Esophagus squamous epithelium (tissue), 5 donors: ENCODE measurements at regions not wholly inside any gene's neighbourhood (a gene's known extent, or its start where the extent isn't known, plus 50 kb on each side); places are given as distances from the start of the nearest gene placed in this dataset.

Experiments
- DNase-seq: peaks from one replicate; lab custom pipeline; 2025; lab: John Stamatoyannopoulos, UW
- H3K27ac ChIP-seq, 4 donors: fragments of 200-600 bp; sonication (generic); one replicate each; pipeline ENCODE4 v1.5.1; 2016 to 2019; ENCODE audit warnings: mild to moderate bottlenecking in 1 of 4
- H3K27me3 ChIP-seq, 4 donors: fragments of 200-600 bp; sonication (generic); 1 replicate in 3 of 4; 2 replicates in 1 of 4; pipeline versions ENCODE4 v1.5.1 to v1.6.0; 2017 to 2021; ENCODE audit warnings: antibody characterized with exemption in 1 of 4
- H3K36me3 ChIP-seq, 3 donors: fragments of 200-600 bp; sonication (generic); one replicate each; pipeline ENCODE4 v1.5.1; 2016 to 2019
- H3K4me1 ChIP-seq, 3 donors: fragments of 200-600 bp; sonication (generic); one replicate each; pipeline ENCODE4 v1.5.1; 2017 to 2019
- H3K4me3 ChIP-seq, 4 donors: fragments of 200-600 bp; sonication (generic); 1 replicate in 3 of 4; 2 replicates in 1 of 4; pipeline ENCODE4 v1.5.1; 2016 to 2019; ENCODE audit warnings: mild to moderate bottlenecking in 2 of 4, moderate library complexity in 1 of 4
- H3K9me3 ChIP-seq, 3 donors: fragments of 200-600 bp; sonication (generic); one replicate each; pipeline ENCODE4 v1.5.1; 2016 to 2019
- POLR2A ChIP-seq, 4 donors: fragments of 450-650 bp; IDR thresholded peaks; one replicate each; pipeline ENCODE4 v1.6.1; 2017; ENCODE audit warnings: antibody characterized with exemption in 4 of 4, mild to moderate bottlenecking in 4 of 4, moderate library complexity in 3 of 4
- WGBS, 2 donors: methylation state at CpG; one replicate each; pipeline ENCODE4 v1.1.5; 2018; 5-methylcytosine and 5-hydroxymethylcytosine counted together
- intact Hi-C: fragments of 100-400 bp; cut with DNase I; formaldehyde crosslinking; loops from one replicate; pipeline ENCODE4 v1.15.0; 2022
- TF ChIP-seq, protein P1 (sequence below), 6 experiments: fragments of 450-650 bp in 4 of 6; fragments of 200-600 bp in 2 of 6; sonication (generic) in 2 of 6; IDR thresholded peaks; one replicate each; pipeline ENCODE4 v1.5.1; 2016 to 2019; ENCODE audit warnings: antibody characterized with exemption in 6 of 6, mild to moderate bottlenecking in 4 of 6, moderate library complexity in 4 of 6
- donor health status: DM: yes; HTN: yes; CAD: no.

DNA sequence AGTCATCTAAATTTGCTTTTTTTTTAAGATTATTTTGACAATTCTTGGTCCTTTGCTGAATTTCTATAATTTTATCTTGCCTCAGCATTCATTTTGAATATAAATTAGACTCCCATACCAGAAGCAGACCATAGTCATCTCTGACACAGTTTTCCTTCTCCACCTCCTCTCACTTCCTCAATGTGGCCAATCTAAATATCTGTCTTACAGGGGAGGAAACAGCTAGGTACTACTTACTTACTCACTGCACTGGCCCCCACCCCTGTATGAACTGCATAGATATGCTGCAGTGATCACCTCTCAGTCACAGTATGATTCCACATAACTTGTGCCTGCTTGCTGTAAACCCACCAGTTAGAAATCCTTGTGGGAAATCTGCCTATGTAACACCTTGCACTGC, 665.6 kb downstream of the FGF9 start:
- Histone ChIP-seq H3K4me3 (no peak overlapping the region), H3K9me3 (no peaks in the 10 kb centered on the region), H3K4me1 (no peaks in the 10 kb centered on the region), H3K27ac (no peak overlapping the region), H3K27me3 (no peaks in the 10 kb centered on the region), H3K36me3 (no peaks in the 10 kb centered on the region)
- no peak for TF ChIP-seq POLR2A (IDR thresholded peaks at IDR 0.05)
- TF ChIP-seq, protein P1, sequence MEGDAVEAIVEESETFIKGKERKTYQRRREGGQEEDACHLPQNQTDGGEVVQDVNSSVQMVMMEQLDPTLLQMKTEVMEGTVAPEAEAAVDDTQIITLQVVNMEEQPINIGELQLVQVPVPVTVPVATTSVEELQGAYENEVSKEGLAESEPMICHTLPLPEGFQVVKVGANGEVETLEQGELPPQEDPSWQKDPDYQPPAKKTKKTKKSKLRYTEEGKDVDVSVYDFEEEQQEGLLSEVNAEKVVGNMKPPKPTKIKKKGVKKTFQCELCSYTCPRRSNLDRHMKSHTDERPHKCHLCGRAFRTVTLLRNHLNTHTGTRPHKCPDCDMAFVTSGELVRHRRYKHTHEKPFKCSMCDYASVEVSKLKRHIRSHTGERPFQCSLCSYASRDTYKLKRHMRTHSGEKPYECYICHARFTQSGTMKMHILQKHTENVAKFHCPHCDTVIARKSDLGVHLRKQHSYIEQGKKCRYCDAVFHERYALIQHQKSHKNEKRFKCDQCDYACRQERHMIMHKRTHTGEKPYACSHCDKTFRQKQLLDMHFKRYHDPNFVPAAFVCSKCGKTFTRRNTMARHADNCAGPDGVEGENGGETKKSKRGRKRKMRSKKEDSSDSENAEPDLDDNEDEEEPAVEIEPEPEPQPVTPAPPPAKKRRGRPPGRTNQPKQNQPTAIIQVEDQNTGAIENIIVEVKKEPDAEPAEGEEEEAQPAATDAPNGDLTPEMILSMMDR (IDR thresholded peaks at IDR 0.05): no peak
- intact Hi-C loops: no loop called here
- DNase-seq: no peak

DNA sequence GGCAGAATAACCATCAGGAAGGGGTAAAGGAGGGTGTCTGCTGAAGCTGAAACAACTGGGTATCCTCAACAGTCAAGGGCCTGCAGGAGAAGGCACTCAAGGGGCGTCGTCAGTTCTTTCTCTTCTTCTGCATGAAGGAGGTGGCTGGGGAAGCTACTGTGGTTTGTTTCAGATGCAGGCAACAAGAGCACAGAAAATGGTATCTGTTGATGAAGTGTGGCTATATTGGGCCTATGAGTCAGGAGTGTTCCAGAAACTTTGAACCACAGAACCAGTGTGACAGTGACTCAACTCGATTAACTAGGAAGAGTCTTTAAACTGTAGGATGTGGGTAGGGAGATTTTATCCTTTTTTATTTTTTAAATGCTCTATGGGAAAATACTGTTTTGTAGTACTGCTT, 686.3 kb downstream of the FGF9 start:
- no peak for DNase-seq
- 78 to 88% methylated on average over 3 of the region's 3 CpGs for WGBS, 2 donors
- H3K4me3 ChIP-seq: no peak overlapping the region
- no peaks in the 10 kb centered on the region for H3K36me3 ChIP-seq
- H3K27ac ChIP-seq: no peak overlapping the region
- TF ChIP-seq POLR2A (IDR thresholded peaks at IDR 0.05): no peak
- TF ChIP-seq, protein P1 (IDR thresholded peaks at IDR 0.05): no peak
- no peaks in the 10 kb centered on the region for H3K4me1 ChIP-seq
- no peaks in the 10 kb centered on the region for H3K27me3 ChIP-seq
- intact Hi-C loops: no loop called here
- H3K9me3 ChIP-seq: no peaks in the 10 kb centered on the region

DNA sequence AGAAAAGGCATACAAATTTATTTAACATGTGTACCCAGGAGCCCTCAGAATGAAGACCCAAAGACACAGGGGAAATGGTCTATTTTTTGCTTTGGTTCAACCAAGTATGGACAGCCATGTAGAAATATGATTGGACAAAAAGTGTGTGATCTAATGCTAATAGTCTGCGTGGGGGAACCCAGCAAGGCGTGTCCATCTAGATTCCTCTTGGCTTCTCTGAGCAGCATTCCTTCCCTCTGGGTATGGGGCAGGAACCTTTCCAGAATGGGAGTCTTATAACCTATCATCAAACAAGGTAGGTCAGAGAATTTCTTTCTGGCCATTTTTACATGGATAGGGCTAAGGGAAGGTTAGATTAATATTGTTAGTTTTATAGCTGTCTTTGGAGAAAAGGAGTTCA, 698.2 kb downstream of the FGF9 start:
- Histone ChIP-seq H3K9me3 (peaks cover 0 to 19% (median 7%) of the 10 kb centered on the region in 3 donors), H3K36me3 (no peaks in the 10 kb centered on the region), H3K27me3 (no peaks in the 10 kb centered on the region), H3K27ac (no peak overlapping the region), H3K4me1 (no peaks in the 10 kb centered on the region), H3K4me3 (no peak overlapping the region)
- DNase-seq: no peak
- 50 to 58% methylated on average over 2 of the region's 2 CpGs for WGBS, 2 donors
- intact Hi-C loops: no loop called here
- no peak for TF ChIP-seq POLR2A (IDR thresholded peaks at IDR 0.05)
- TF ChIP-seq, protein P1 (IDR thresholded peaks at IDR 0.05): no peak

DNA sequence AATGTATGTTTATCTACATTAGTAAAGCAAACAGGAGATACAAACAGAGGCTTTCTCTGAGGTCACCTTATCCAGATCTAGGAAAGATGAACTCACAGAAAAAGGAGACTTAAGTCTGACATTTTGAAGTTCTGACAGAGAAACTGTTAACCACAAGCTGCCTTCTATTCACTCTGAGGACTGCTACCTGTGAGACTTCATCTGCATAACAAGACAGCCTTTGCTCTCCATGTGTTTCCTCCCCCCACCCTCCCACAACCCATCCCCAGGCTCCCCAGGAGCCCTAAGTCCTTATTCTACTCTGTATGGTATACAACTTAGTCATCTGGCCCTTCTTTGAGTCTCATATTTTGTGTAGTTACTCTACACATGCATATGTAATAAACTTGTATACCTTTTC, 699.0 kb downstream of the FGF9 start:
- no peak for DNase-seq
- intact Hi-C loops: no loop called here
- no peak for TF ChIP-seq POLR2A (IDR thresholded peaks at IDR 0.05)
- TF ChIP-seq, protein P1 (IDR thresholded peaks at IDR 0.05): no peak

DNA sequence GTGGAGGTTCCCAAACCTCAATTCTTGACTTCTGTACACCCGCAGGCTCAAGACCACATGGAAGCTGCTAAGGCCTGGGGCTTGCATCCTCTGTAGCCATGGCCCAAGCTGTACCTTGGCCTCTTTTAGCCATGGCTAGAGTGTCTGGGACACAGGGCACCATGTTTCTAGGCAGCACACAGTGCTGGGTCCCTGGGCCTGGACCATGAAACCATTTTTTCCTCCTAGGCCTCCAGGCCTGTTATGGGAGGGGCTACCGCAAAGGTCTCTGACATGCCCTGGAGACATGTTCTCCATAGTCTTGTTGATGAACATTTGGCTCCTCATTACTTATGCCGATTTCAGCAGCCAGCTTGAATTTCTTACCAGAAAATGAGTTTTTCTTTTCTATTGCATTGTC, 701.4 kb downstream of the FGF9 start:
- Histone ChIP-seq H3K27me3 (no peaks in the 10 kb centered on the region), H3K36me3 (no peaks in the 10 kb centered on the region), H3K9me3 (peaks cover 0 to 19% (median 4%) of the 10 kb centered on the region in 3 donors), H3K4me3 (no peak overlapping the region), H3K4me1 (no peaks in the 10 kb centered on the region), H3K27ac (no peak overlapping the region)
- intact Hi-C loops: no loop called here
- TF ChIP-seq, protein P1 (IDR thresholded peaks at IDR 0.05): no peak
- TF ChIP-seq POLR2A (IDR thresholded peaks at IDR 0.05): no peak
- no peak for DNase-seq
- WGBS, 2 donors: 96 to 97% methylated on average over 3 of the region's 3 CpGs

More for the DNA sequence above, 699.0 kb downstream of the FGF9 start:
- H3K4me3 ChIP-seq: no peak overlapping the region
- H3K36me3 ChIP-seq: no peaks in the 10 kb centered on the region
- no peak overlapping the region for H3K27ac ChIP-seq
- no peaks in the 10 kb centered on the region for H3K4me1 ChIP-seq
- peaks cover 0 to 19% (median 4%) of the 10 kb centered on the region in 3 donors for H3K9me3 ChIP-seq
- H3K27me3 ChIP-seq: no peaks in the 10 kb centered on the region
